ENCODE measurements at regions not wholly inside any gene's neighbourhood (a gene's known extent, or its start where the extent isn't known, plus 50 kb on each side); places are given as distances from the start of the nearest gene placed in this dataset.

DNA sequence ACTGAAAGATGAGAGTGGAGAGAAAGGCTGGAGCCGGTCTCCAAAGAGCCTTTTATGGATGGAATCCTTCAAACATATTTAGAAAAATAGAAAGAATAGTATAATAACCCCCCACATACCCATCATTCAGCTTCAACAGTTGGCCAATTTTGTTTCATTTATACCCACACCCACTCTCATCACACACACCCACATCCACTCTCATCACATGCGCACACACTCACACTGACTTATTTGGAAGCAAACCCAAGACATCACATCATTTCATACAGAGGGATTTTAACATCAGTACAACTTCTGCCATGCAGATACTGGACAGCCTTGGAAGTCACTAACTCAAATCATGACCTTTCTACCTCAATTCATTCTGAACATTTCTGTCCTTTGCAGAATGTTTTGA is 72.8 kb upstream of the CPLX2 start:
- no peaks in the 10 kb centered on the region for H3K9me3 Mint-ChIP-seq
- H3K4me3 Mint-ChIP-seq: no peak overlapping the region
- H3K4me1 Mint-ChIP-seq: peaks cover 8% of the 10 kb centered on the region
- peaks cover 80% of the 10 kb centered on the region for H3K27me3 Mint-ChIP-seq (ENCODE audit: low read depth)
- no peak overlapping the region for H3K27ac Mint-ChIP-seq
- TF ChIP-seq, protein P1, sequence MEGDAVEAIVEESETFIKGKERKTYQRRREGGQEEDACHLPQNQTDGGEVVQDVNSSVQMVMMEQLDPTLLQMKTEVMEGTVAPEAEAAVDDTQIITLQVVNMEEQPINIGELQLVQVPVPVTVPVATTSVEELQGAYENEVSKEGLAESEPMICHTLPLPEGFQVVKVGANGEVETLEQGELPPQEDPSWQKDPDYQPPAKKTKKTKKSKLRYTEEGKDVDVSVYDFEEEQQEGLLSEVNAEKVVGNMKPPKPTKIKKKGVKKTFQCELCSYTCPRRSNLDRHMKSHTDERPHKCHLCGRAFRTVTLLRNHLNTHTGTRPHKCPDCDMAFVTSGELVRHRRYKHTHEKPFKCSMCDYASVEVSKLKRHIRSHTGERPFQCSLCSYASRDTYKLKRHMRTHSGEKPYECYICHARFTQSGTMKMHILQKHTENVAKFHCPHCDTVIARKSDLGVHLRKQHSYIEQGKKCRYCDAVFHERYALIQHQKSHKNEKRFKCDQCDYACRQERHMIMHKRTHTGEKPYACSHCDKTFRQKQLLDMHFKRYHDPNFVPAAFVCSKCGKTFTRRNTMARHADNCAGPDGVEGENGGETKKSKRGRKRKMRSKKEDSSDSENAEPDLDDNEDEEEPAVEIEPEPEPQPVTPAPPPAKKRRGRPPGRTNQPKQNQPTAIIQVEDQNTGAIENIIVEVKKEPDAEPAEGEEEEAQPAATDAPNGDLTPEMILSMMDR (IDR thresholded peaks at IDR 0.05; ENCODE audit: unreplicated experiment): no peak
- DNase-seq (ENCODE audit: low spot score in 2 of 2, unreplicated experiment in 2 of 2): no peak
- H3K36me3 Mint-ChIP-seq: no peaks in the 10 kb centered on the region

- Mint-ChIP-seq H3K36me3 (no peaks in the 10 kb centered on the region), H3K4me1 (peaks cover 8% of the 10 kb centered on the region), H3K4me3 (no peak overlapping the region), H3K27me3 (ENCODE audit: low read depth) (peaks cover 71% of the 10 kb centered on the region), H3K9me3 (no peaks in the 10 kb centered on the region), H3K27ac (no peak overlapping the region)
- no peak for DNase-seq (ENCODE audit: low spot score in 2 of 2, unreplicated experiment in 2 of 2)
- TF ChIP-seq, protein P1 (IDR thresholded peaks at IDR 0.05; ENCODE audit: unreplicated experiment): no peak
Measured at GRCh38 chr5:175800656-175801081, 70.7 kb upstream of the CPLX2 start.

DNA sequence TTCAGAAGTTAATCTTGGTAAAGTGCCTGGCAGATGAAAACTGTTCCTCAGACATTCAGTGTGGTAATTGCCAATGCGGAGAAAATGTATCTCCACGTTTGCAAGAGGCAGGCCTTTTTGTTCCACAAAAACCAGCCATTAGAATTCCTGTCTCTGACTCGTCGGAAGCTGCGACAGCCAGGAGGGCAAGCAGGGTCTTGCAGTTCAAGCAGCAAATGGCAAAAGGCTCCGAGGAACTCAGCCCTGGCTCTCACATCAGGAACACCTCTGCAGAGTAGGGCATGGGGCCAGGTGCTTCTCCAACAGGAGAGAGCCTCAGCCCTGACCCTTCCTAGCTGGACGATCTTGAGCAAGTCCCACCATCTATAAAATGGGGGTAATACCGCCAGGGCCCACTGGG is 69.0 kb upstream of the CPLX2 start:
- peaks cover 6% of the 10 kb centered on the region for H3K4me1 Mint-ChIP-seq
- H3K27ac Mint-ChIP-seq: no peak overlapping the region
- no peak overlapping the region for H3K4me3 Mint-ChIP-seq

DNA sequence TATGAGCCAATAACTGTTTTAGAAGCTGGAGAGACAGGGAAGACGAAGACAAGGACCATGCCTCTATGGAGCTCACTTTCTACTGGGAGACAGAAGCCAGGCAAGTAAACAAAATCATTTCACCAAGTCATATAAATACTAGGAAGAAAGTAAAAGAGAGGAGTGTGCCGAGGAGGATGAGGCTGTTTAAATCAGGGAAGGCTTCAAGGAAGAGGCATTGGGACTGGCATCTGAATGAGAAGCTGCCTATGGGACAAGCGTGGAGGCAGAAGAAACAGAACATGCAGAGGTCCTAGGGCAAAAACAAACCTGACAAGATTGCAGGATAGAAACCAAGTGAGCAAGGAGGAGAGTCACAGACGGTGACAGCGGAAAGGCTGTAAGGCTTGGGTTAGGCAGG is 68.1 kb upstream of the CPLX2 start:
- H3K4me1 Mint-ChIP-seq: no peaks in the 10 kb centered on the region
- no peaks in the 10 kb centered on the region for H3K36me3 Mint-ChIP-seq
- H3K9me3 Mint-ChIP-seq: no peaks in the 10 kb centered on the region
- no peak for DNase-seq (ENCODE audit: low spot score in 2 of 2, unreplicated experiment in 2 of 2)
- TF ChIP-seq, protein P1 (IDR thresholded peaks at IDR 0.05; ENCODE audit: unreplicated experiment): no peak
- H3K27me3 Mint-ChIP-seq (ENCODE audit: low read depth): peaks cover 70% of the 10 kb centered on the region
- no peak overlapping the region for H3K4me3 Mint-ChIP-seq
- no peak overlapping the region for H3K27ac Mint-ChIP-seq

More for the DNA sequence above, 69.0 kb upstream of the CPLX2 start:
- Mint-ChIP-seq H3K9me3 (no peaks in the 10 kb centered on the region), H3K27me3 (ENCODE audit: low read depth) (peaks cover 72% of the 10 kb centered on the region), H3K36me3 (no peaks in the 10 kb centered on the region)
- DNase-seq (ENCODE audit: low spot score in 2 of 2, unreplicated experiment in 2 of 2): no peak
- TF ChIP-seq, protein P1 (IDR thresholded peaks at IDR 0.05; ENCODE audit: unreplicated experiment): no peak

DNA sequence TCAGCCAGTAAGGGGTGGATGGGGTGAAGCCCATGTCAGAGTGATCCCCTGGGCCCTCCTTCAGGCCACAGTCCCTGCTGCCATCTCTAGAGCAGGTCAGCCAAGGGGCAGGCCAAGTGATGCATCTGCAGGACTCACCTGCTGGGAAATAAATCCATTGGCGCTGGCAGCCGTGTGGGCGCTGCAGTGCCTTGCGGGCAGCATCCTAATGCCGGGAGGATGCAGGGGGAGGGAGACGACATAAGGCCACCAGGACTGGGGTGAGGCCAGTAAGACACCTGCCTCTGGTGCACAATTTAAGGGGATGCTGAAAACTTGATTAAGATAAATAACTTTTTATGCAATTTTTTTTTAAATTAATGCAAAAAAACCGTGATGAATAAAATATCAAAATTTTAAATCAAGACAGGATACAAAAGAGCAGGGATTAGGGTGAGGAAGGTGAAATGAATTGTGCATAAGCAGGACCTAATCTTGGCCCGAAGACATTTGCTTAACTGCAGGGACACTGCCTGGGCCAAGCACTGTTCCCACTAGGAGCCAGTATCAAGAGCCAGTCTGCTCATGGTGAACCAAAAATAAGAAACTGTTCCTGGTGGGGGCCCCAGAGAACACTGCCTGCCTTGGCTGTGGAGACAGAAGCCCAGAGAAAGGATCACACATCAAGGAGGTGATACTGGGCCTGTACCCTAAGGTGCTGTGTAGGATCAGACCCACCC is 67.5 kb upstream of the CPLX2 start:
- Mint-ChIP-seq H3K9me3 (no peaks in the 10 kb centered on the region), H3K4me3 (no peak overlapping the region), H3K27me3 (ENCODE audit: low read depth) (peaks cover 64% of the 10 kb centered on the region), H3K36me3 (no peaks in the 10 kb centered on the region), H3K27ac (no peak overlapping the region), H3K4me1 (no peaks in the 10 kb centered on the region)
- no peak for DNase-seq (ENCODE audit: low spot score in 2 of 2, unreplicated experiment in 2 of 2)
- TF ChIP-seq, protein P1 (IDR thresholded peaks at IDR 0.05; ENCODE audit: unreplicated experiment): no peak
